ENCODE measurements at regions not wholly inside any gene's neighbourhood (a gene's known extent, or its start where the extent isn't known, plus 50 kb on each side); places are given as distances from the start of the nearest gene placed in this dataset.

GRCh38 chr5:146947181-146947941 is 68.8 kb upstream of the PPP2R2B start:
- no peak overlapping the region for H2BK15ac ChIP-seq (ENCODE audit: low read length)
- no CpG with 5 or more reads among the region's 7 CpGs for WGBS, 2 donors (ENCODE audit: extremely low coverage in 2 of 2, insufficient read length in 2 of 2, insufficient replicate concordance in 1 of 2)

GRCh38 chr5:146948666-146949065 is 70.1 kb upstream of the PPP2R2B start:
- Histone ChIP-seq H2BK15ac (ENCODE audit: low read length) (no peak overlapping the region), H3K9me3 (replicated peaks in 1 of 2; ENCODE audit: control insufficient read depth in 2 of 2, insufficient read depth in 1 of 2, low read depth in 1 of 2, low read length in 2 of 2) (no peaks in the 10 kb centered on the region), H3K14ac (ENCODE audit: low read length) (no peak overlapping the region), H3K36me3 (replicated peaks in 1 of 2; ENCODE audit: control insufficient read depth in 2 of 2, insufficient read depth in 2 of 2, low read length in 2 of 2) (no peaks in the 10 kb centered on the region), H2AK5ac (ENCODE audit: low read depth, low read length) (no peak overlapping the region), H3K79me1 (ENCODE audit: low read depth, low read length) (no peaks in the 10 kb centered on the region), H3K4me1 (ENCODE audit: control insufficient read depth in 2 of 2, insufficient read depth in 1 of 2, low read depth in 1 of 2, low read length in 2 of 2) (peaks cover 5 to 6% of the 10 kb centered on the region in 2 donors), H2BK120ac (ENCODE audit: low read depth, low read length) (no peak overlapping the region), H4K91ac (ENCODE audit: low read depth, low read length, poor library complexity) (no peak overlapping the region), H3K27ac (replicated peaks; ENCODE audit: low read length) (no peak overlapping the region), H2BK12ac (ENCODE audit: low read length) (no peak overlapping the region), H4K8ac (ENCODE audit: low read depth, low read length) (no peak overlapping the region), H3K27me3 (ENCODE audit: control insufficient read depth in 3 of 3, insufficient read depth in 3 of 3, low read depth in 1 of 3, low read length in 3 of 3) (no peaks in the 10 kb centered on the region), H3K18ac (ENCODE audit: low read length) (no peak overlapping the region), H3K4me3 (ENCODE audit: low read length in 2 of 2) (no peak overlapping the region), H3K4me2 (ENCODE audit: insufficient read depth, low read length, poor library complexity, severe bottlenecking) (no peak overlapping the region), H2BK5ac (ENCODE audit: low read length) (no peak overlapping the region), H3K9ac (ENCODE audit: low read depth, low read length, poor library complexity) (no peak overlapping the region), H3K23ac (ENCODE audit: low read depth, low read length, poor library complexity) (no peak overlapping the region), H2AFZ (ENCODE audit: low read length) (no peak overlapping the region), H3K4ac (ENCODE audit: low read length) (no peak overlapping the region)
- no peak for DNase-seq (ENCODE audit: low spot score)

More at GRCh38 chr5:146947181-146947941, 68.8 kb upstream of the PPP2R2B start:
- Histone ChIP-seq H3K4me3 (ENCODE audit: low read length in 2 of 2) (no peak overlapping the region), H4K8ac (ENCODE audit: low read depth, low read length) (no peak overlapping the region), H3K27ac (replicated peaks; ENCODE audit: low read length) (no peak overlapping the region), H3K4me1 (ENCODE audit: control insufficient read depth in 2 of 2, insufficient read depth in 1 of 2, low read depth in 1 of 2, low read length in 2 of 2) (peaks cover 5 to 6% of the 10 kb centered on the region in 2 donors), H3K14ac (ENCODE audit: low read length) (no peak overlapping the region), H3K9ac (ENCODE audit: low read depth, low read length, poor library complexity) (no peak overlapping the region), H4K91ac (ENCODE audit: low read depth, low read length, poor library complexity) (no peak overlapping the region), H2BK12ac (ENCODE audit: low read length) (no peak overlapping the region), H2AK5ac (ENCODE audit: low read depth, low read length) (no peak overlapping the region), H3K23ac (ENCODE audit: low read depth, low read length, poor library complexity) (no peak overlapping the region), H3K79me1 (ENCODE audit: low read depth, low read length) (no peaks in the 10 kb centered on the region), H2AFZ (ENCODE audit: low read length) (peak overlapping the region; percentile 53), H2BK120ac (ENCODE audit: low read depth, low read length) (no peak overlapping the region), H2BK5ac (ENCODE audit: low read length) (no peak overlapping the region), H3K4me2 (ENCODE audit: insufficient read depth, low read length, poor library complexity, severe bottlenecking) (no peak overlapping the region), H3K4ac (ENCODE audit: low read length) (no peak overlapping the region), H3K27me3 (ENCODE audit: control insufficient read depth in 3 of 3, insufficient read depth in 3 of 3, low read depth in 1 of 3, low read length in 3 of 3) (no peaks in the 10 kb centered on the region), H3K36me3 (replicated peaks in 1 of 2; ENCODE audit: control insufficient read depth in 2 of 2, insufficient read depth in 2 of 2, low read length in 2 of 2) (no peaks in the 10 kb centered on the region), H3K9me3 (replicated peaks in 1 of 2; ENCODE audit: control insufficient read depth in 2 of 2, insufficient read depth in 1 of 2, low read depth in 1 of 2, low read length in 2 of 2) (no peaks in the 10 kb centered on the region), H3K18ac (ENCODE audit: low read length) (no peak overlapping the region)
- peak; percentile 20 for DNase-seq (ENCODE audit: low spot score)

GRCh38 chr5:146952168-146952567 is 73.6 kb upstream of the PPP2R2B start:
- no peak overlapping the region for H3K18ac ChIP-seq (ENCODE audit: low read length)
- no peaks in the 10 kb centered on the region for H3K79me1 ChIP-seq (ENCODE audit: low read depth, low read length)
- H4K8ac ChIP-seq (ENCODE audit: low read depth, low read length): no peak overlapping the region
- no peak overlapping the region for H3K14ac ChIP-seq (ENCODE audit: low read length)
- H2BK12ac ChIP-seq (ENCODE audit: low read length): no peak overlapping the region
- no peak overlapping the region for H3K23ac ChIP-seq (ENCODE audit: low read depth, low read length, poor library complexity)
- H2BK120ac ChIP-seq (ENCODE audit: low read depth, low read length): no peak overlapping the region
- H3K4me1 ChIP-seq (ENCODE audit: control insufficient read depth in 2 of 2, insufficient read depth in 1 of 2, low read depth in 1 of 2, low read length in 2 of 2): peaks cover 0 to 3% of the 10 kb centered on the region in 2 donors
- no peak overlapping the region for H3K27ac ChIP-seq (replicated peaks; ENCODE audit: low read length)
- no peak overlapping the region for H2BK15ac ChIP-seq (ENCODE audit: low read length)
- no peak overlapping the region for H3K4me2 ChIP-seq (ENCODE audit: insufficient read depth, low read length, poor library complexity, severe bottlenecking)
- H2BK5ac ChIP-seq (ENCODE audit: low read length): no peak overlapping the region
- no peak overlapping the region for H3K4me3 ChIP-seq (ENCODE audit: low read length in 2 of 2)
- no peaks in the 10 kb centered on the region for H3K27me3 ChIP-seq (ENCODE audit: control insufficient read depth in 3 of 3, insufficient read depth in 3 of 3, low read depth in 1 of 3, low read length in 3 of 3)
- H4K91ac ChIP-seq (ENCODE audit: low read depth, low read length, poor library complexity): no peak overlapping the region
- H3K36me3 ChIP-seq (replicated peaks in 1 of 2; ENCODE audit: control insufficient read depth in 2 of 2, insufficient read depth in 2 of 2, low read length in 2 of 2): no peaks in the 10 kb centered on the region
- H3K4ac ChIP-seq (ENCODE audit: low read length): no peak overlapping the region
- no peak overlapping the region for H2AFZ ChIP-seq (ENCODE audit: low read length)
- no CpG with 5 or more reads among the region's 2 CpGs for WGBS, 2 donors (ENCODE audit: extremely low coverage in 2 of 2, insufficient read length in 2 of 2, insufficient replicate concordance in 1 of 2)
- no peak overlapping the region for H2AK5ac ChIP-seq (ENCODE audit: low read depth, low read length)
- H3K9ac ChIP-seq (ENCODE audit: low read depth, low read length, poor library complexity): no peak overlapping the region
- no peak for DNase-seq (ENCODE audit: low spot score)
- H3K9me3 ChIP-seq (replicated peaks in 1 of 2; ENCODE audit: control insufficient read depth in 2 of 2, insufficient read depth in 1 of 2, low read depth in 1 of 2, low read length in 2 of 2): no peaks in the 10 kb centered on the region

GRCh38 chr5:146956217-146956616 is 77.7 kb upstream of the PPP2R2B start:
- no peak overlapping the region for H3K4me2 ChIP-seq (ENCODE audit: insufficient read depth, low read length, poor library complexity, severe bottlenecking)
- no peaks in the 10 kb centered on the region for H3K79me1 ChIP-seq (ENCODE audit: low read depth, low read length)
- H2BK15ac ChIP-seq (ENCODE audit: low read length): no peak overlapping the region
- no CpG with 5 or more reads among the region's 1 CpG for WGBS, 2 donors (ENCODE audit: extremely low coverage in 2 of 2, insufficient read length in 2 of 2, insufficient replicate concordance in 1 of 2)
- H3K4me3 ChIP-seq (ENCODE audit: low read length in 2 of 2): no peak overlapping the region
- no peak overlapping the region for H4K8ac ChIP-seq (ENCODE audit: low read depth, low read length)
- H2AFZ ChIP-seq (ENCODE audit: low read length): no peak overlapping the region
- no peak overlapping the region for H3K9ac ChIP-seq (ENCODE audit: low read depth, low read length, poor library complexity)
- H2BK12ac ChIP-seq (ENCODE audit: low read length): no peak overlapping the region
- H2AK5ac ChIP-seq (ENCODE audit: low read depth, low read length): no peak overlapping the region
- H3K14ac ChIP-seq (ENCODE audit: low read length): no peak overlapping the region
- H3K27ac ChIP-seq (replicated peaks; ENCODE audit: low read length): no peak overlapping the region
- peaks cover 0 to 5% of the 10 kb centered on the region in 2 donors for H3K4me1 ChIP-seq (ENCODE audit: control insufficient read depth in 2 of 2, insufficient read depth in 1 of 2, low read depth in 1 of 2, low read length in 2 of 2)
- no peaks in the 10 kb centered on the region for H3K27me3 ChIP-seq (ENCODE audit: control insufficient read depth in 3 of 3, insufficient read depth in 3 of 3, low read depth in 1 of 3, low read length in 3 of 3)
- no peak overlapping the region for H2BK120ac ChIP-seq (ENCODE audit: low read depth, low read length)
- no peaks in the 10 kb centered on the region for H3K36me3 ChIP-seq (replicated peaks in 1 of 2; ENCODE audit: control insufficient read depth in 2 of 2, insufficient read depth in 2 of 2, low read length in 2 of 2)
- no peak overlapping the region for H3K4ac ChIP-seq (ENCODE audit: low read length)
- peaks cover 0 to 2% of the 10 kb centered on the region in 2 donors for H3K9me3 ChIP-seq (replicated peaks in 1 of 2; ENCODE audit: control insufficient read depth in 2 of 2, insufficient read depth in 1 of 2, low read depth in 1 of 2, low read length in 2 of 2)
- no peak for DNase-seq (ENCODE audit: low spot score)
- no peak overlapping the region for H3K18ac ChIP-seq (ENCODE audit: low read length)
- H4K91ac ChIP-seq (ENCODE audit: low read depth, low read length, poor library complexity): no peak overlapping the region
- H2BK5ac ChIP-seq (ENCODE audit: low read length): no peak overlapping the region
- H3K23ac ChIP-seq (ENCODE audit: low read depth, low read length, poor library complexity): no peak overlapping the region

Data from neuronal stem cell (in vitro differentiated cells).